ENCODE measurements at regions not wholly inside any gene's neighbourhood (a gene's known extent, or its start where the extent isn't known, plus 50 kb on each side); places are given as distances from the start of the nearest gene placed in this dataset.
"Not testable (repeated sequence)": the region's sequence is repeated elsewhere in the genome, so short reads cannot be mapped to it uniquely, and the experiment has no call there.

GRCh38 chr5:42241636-42242035 lies 181.6 kb upstream of the GHR start:
- no peak for DNase-seq (ENCODE audit: low read depth, low spot score)

- DNase-seq (ENCODE audit: low read depth, low spot score), result no peak
Measured at GRCh38 chr5:42242210-42242609, 181.0 kb upstream of the GHR start.

- no peak for DNase-seq (ENCODE audit: low read depth, low spot score)
Measured at GRCh38 chr5:42242881-42243485, 180.3 kb upstream of the GHR start.

- no peak for DNase-seq (ENCODE audit: low read depth, low spot score)
Measured at GRCh38 chr5:42252306-42252705, 170.9 kb upstream of the GHR start.

- DNase-seq (ENCODE audit: low read depth, low spot score), result not testable (repeated sequence)
Measured at GRCh38 chr5:42259914-42260313, 163.3 kb upstream of the GHR start.

- DNase-seq (ENCODE audit: low read depth, low spot score), result no peak
Measured at GRCh38 chr5:42267091-42267490, 156.1 kb upstream of the GHR start.

- DNase-seq (ENCODE audit: low read depth, low spot score), result not testable (repeated sequence)
Measured at GRCh38 chr5:42268170-42268569, 155.1 kb upstream of the GHR start.

- DNase-seq (ENCODE audit: low read depth, low spot score), result peak; percentile 32
Measured at GRCh38 chr5:42268630-42269029, 154.6 kb upstream of the GHR start.

- no peak for DNase-seq (ENCODE audit: low read depth, low spot score)
Measured at GRCh38 chr5:42270771-42271170, 152.5 kb upstream of the GHR start.

- DNase-seq (ENCODE audit: low read depth, low spot score), result no peak
Measured at GRCh38 chr5:42274913-42275312, 148.3 kb upstream of the GHR start.

GRCh38 chr5:42277293-42277692 lies 145.9 kb upstream of the GHR start:
- DNase-seq (ENCODE audit: low read depth, low spot score), result no peak

- DNase-seq (ENCODE audit: low read depth, low spot score), result no peak
Measured at GRCh38 chr5:42284584-42284983, 138.7 kb upstream of the GHR start.

GRCh38 chr5:42285230-42285629 lies 138.0 kb upstream of the GHR start:
- no peak for DNase-seq (ENCODE audit: low read depth, low spot score)

GRCh38 chr5:42300496-42300895 lies 122.7 kb upstream of the GHR start:
- no peak for DNase-seq (ENCODE audit: low read depth, low spot score)

- no peak for DNase-seq (ENCODE audit: low read depth, low spot score)
Measured at GRCh38 chr5:42301349-42301748, 121.9 kb upstream of the GHR start.

GRCh38 chr5:42302186-42302585 lies 121.1 kb upstream of the GHR start:
- DNase-seq (ENCODE audit: low read depth, low spot score), result no peak

- DNase-seq (ENCODE audit: low read depth, low spot score), result no peak
Measured at GRCh38 chr5:42306287-42306686, 117.0 kb upstream of the GHR start.

GRCh38 chr5:42309865-42310264 lies 113.4 kb upstream of the GHR start:
- DNase-seq (ENCODE audit: low read depth, low spot score), result no peak

- no peak for DNase-seq (ENCODE audit: low read depth, low spot score)
Measured at GRCh38 chr5:42315214-42315613, 108.0 kb upstream of the GHR start.

GRCh38 chr5:42317575-42317974 lies 105.7 kb upstream of the GHR start:
- no peak for DNase-seq (ENCODE audit: low read depth, low spot score)

GRCh38 chr5:42319546-42319945 lies 103.7 kb upstream of the GHR start:
- DNase-seq (ENCODE audit: low read depth, low spot score), result not testable (repeated sequence)

- DNase-seq (ENCODE audit: low read depth, low spot score), result no peak
Measured at GRCh38 chr5:42321785-42322184, 101.5 kb upstream of the GHR start.

- no peak for DNase-seq (ENCODE audit: low read depth, low spot score)
Measured at GRCh38 chr5:42337143-42337542, 86.1 kb upstream of the GHR start.

GRCh38 chr5:42337607-42338006 lies 85.6 kb upstream of the GHR start:
- no peak for DNase-seq (ENCODE audit: low read depth, low spot score)
